Peyer's patch (tissue), 4 donors: ENCODE measurements at regions not wholly inside any gene's neighbourhood (a gene's known extent, or its start where the extent isn't known, plus 50 kb on each side); places are given as distances from the start of the nearest gene placed in this dataset.

Experiments used
- POLR2A ChIP-seq, 2 donors: fragments of 450-650 bp; IDR thresholded peaks; one replicate each; pipeline ENCODE4 v1.5.1; 2017; ENCODE audit warnings: antibody characterized with exemption in 2 of 2, mild to moderate bottlenecking in 2 of 2, moderate library complexity in 2 of 2
- TF ChIP-seq, protein P1 (sequence below), 6 experiments: fragments of 450-650 bp in 4 of 6; fragments of 200-600 bp in 2 of 6; sonication (generic) in 1 of 6; IDR thresholded peaks; one replicate each; pipeline ENCODE4 v1.5.1; 2017 to 2019; ENCODE audit warnings: antibody characterized with exemption in 6 of 6, mild to moderate bottlenecking in 3 of 6, moderate library complexity in 1 of 6

DNA sequence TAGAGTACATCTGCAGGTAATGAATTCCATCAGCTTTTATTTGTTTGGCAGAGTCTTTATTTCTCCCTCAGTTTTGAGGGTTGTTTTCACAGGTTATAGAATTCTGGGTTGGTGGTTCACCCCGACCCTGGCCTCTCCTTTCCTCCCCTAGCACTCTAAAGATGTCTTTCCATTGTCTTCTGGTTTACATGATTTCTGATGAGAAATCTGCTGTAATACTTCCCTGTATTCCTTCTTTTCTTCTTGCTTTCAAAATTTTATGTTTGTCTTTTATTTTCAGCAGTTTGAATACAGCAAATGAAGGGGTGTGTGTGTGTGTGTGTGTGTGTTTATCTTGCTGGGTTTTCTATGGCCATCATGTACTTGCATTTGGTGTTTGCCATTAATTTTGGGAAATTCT is 312.0 kb upstream of the RPS23 start:
- TF ChIP-seq, protein P1, sequence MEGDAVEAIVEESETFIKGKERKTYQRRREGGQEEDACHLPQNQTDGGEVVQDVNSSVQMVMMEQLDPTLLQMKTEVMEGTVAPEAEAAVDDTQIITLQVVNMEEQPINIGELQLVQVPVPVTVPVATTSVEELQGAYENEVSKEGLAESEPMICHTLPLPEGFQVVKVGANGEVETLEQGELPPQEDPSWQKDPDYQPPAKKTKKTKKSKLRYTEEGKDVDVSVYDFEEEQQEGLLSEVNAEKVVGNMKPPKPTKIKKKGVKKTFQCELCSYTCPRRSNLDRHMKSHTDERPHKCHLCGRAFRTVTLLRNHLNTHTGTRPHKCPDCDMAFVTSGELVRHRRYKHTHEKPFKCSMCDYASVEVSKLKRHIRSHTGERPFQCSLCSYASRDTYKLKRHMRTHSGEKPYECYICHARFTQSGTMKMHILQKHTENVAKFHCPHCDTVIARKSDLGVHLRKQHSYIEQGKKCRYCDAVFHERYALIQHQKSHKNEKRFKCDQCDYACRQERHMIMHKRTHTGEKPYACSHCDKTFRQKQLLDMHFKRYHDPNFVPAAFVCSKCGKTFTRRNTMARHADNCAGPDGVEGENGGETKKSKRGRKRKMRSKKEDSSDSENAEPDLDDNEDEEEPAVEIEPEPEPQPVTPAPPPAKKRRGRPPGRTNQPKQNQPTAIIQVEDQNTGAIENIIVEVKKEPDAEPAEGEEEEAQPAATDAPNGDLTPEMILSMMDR (IDR thresholded peaks at IDR 0.05): no peak
- no peak for TF ChIP-seq POLR2A (IDR thresholded peaks at IDR 0.05)
